SK-N-SH treated with all-trans-retinoic acid at 6 μM for 48 hours (cell line): ENCODE measurements at regions not wholly inside any gene's neighbourhood (a gene's known extent, or its start where the extent isn't known, plus 50 kb on each side); places are given as distances from the start of the nearest gene placed in this dataset.

ENCODE experiments used
- ATAC-seq: fragments of 200-7000 bp; cut with Tn5 transposase; 3 replicates; pipeline ENCODE4 v1.9.1; 2020; ENCODE audit warnings: mild to moderate bottlenecking, moderate library complexity
- ARNTL ChIP-seq: fragments of 450-650 bp; formaldehyde crosslinking; IDR thresholded peaks from 2 replicates; pipeline ENCODE4 v1.5.0; 2020; ENCODE audit warnings: low read depth, mild to moderate bottlenecking, moderate library complexity, borderline replicate concordance
- BACH2 ChIP-seq: fragments of 250-450 bp; sonication (Bioruptor Pico); IDR thresholded peaks from 2 replicates; pipeline ENCODE4 v1.9.0; 2021; ENCODE audit warnings: mild to moderate bottlenecking, borderline replicate concordance
- CREB5 ChIP-seq: fragments of 250-450 bp; sonication (Bioruptor Pico); IDR thresholded peaks from 2 replicates; pipeline ENCODE4 v1.5.1; 2020; ENCODE audit warnings: low read depth, mild to moderate bottlenecking, moderate library complexity
- CSDC2 ChIP-seq: fragments of 250-450 bp; sonication (Bioruptor Pico); IDR thresholded peaks from 2 replicates; pipeline ENCODE4 v1.5.0; 2020; ENCODE audit warnings: mild to moderate bottlenecking, moderate library complexity
- CSRNP3 ChIP-seq: fragments of 250-450 bp; sonication (Bioruptor Pico); IDR thresholded peaks from 2 replicates; pipeline ENCODE4 v1.5.1; 2021; ENCODE audit warnings: mild to moderate bottlenecking, moderate library complexity
- ESRRG ChIP-seq: fragments of 250-450 bp; sonication (Bioruptor Pico); IDR thresholded peaks from 2 replicates; pipeline ENCODE4 v1.6.1; 2021; ENCODE audit warnings: mild to moderate bottlenecking
- GLIS3 ChIP-seq: fragments of 250-450 bp; sonication (Bioruptor Pico); IDR thresholded peaks from 2 replicates; pipeline ENCODE4 v1.5.0; 2020; ENCODE audit warnings: mild to moderate bottlenecking, moderate library complexity
- ISL1 ChIP-seq: fragments of 250-450 bp; sonication (Bioruptor Pico); IDR thresholded peaks from 2 replicates; pipeline ENCODE4 v2.1.2; 2022; ENCODE audit warnings: mild to moderate bottlenecking, moderate library complexity
- OSR1 ChIP-seq: fragments of 250-450 bp; sonication (Bioruptor Pico); IDR thresholded peaks from 2 replicates; pipeline ENCODE4 v1.8.0; 2022; ENCODE audit warnings: moderate library complexity, mild to moderate bottlenecking, inconsistent platforms
- PATZ1 ChIP-seq: fragments of 250-450 bp; sonication (Bioruptor Pico); IDR thresholded peaks from 2 replicates; pipeline ENCODE4 v1.8.0; 2020; ENCODE audit warnings: mild to moderate bottlenecking, moderate library complexity, borderline replicate concordance
- POU6F1 ChIP-seq: fragments of 250-450 bp; sonication (Bioruptor Pico); IDR thresholded peaks from 2 replicates; pipeline ENCODE4 v1.8.0; 2021; ENCODE audit warnings: low read depth, mild to moderate bottlenecking, moderate library complexity, borderline replicate concordance
- RARB ChIP-seq: fragments of 250-450 bp; sonication (Bioruptor Pico); IDR thresholded peaks from 2 replicates; pipeline ENCODE4 v1.8.0; 2021; ENCODE audit warnings: mild to moderate bottlenecking, moderate library complexity
- SNAI2 ChIP-seq: fragments of 250-450 bp; sonication (Bioruptor Pico); IDR thresholded peaks from 2 replicates; pipeline ENCODE4 v1.5.0; 2020; ENCODE audit warnings: mild to moderate bottlenecking, moderate library complexity
- TCF4 ChIP-seq: fragments of 250-450 bp; sonication (Bioruptor Pico); IDR thresholded peaks from 2 replicates; pipeline ENCODE4 v1.8.0; 2021; ENCODE audit warnings: mild to moderate bottlenecking, moderate library complexity, borderline replicate concordance
- TOX ChIP-seq: fragments of 250-450 bp; sonication (Bioruptor Pico); IDR thresholded peaks from 2 replicates; pipeline ENCODE4 v1.8.0; 2021; ENCODE audit warnings: mild to moderate bottlenecking, moderate library complexity, borderline replicate concordance
- TSHZ2 ChIP-seq: fragments of 250-450 bp; sonication (Bioruptor Pico); IDR thresholded peaks from 2 replicates; pipeline ENCODE4 v1.5.0; 2020; ENCODE audit warnings: mild to moderate bottlenecking, moderate library complexity
- ZC3H10 ChIP-seq: fragments of 250-450 bp; sonication (Bioruptor Pico); IDR thresholded peaks from 2 replicates; pipeline ENCODE4 v1.5.1; 2021; ENCODE audit warnings: mild to moderate bottlenecking, moderate library complexity
- ZFP3 ChIP-seq: fragments of 250-450 bp; sonication (Bioruptor Pico); IDR thresholded peaks from 2 replicates; pipeline ENCODE4 v1.5.0; 2020; ENCODE audit warnings: mild to moderate bottlenecking, moderate library complexity
- ZFP30 ChIP-seq: fragments of 450-650 bp; formaldehyde crosslinking; IDR thresholded peaks from 2 replicates; pipeline ENCODE4 v1.5.0; 2022; ENCODE audit warnings: mild to moderate bottlenecking, moderate library complexity
- ZNF565 ChIP-seq: fragments of 450-650 bp; formaldehyde crosslinking; conservative IDR thresholded peaks from 2 replicates; pipeline ENCODE4 v1.5.0; 2020; ENCODE audit warnings: low read depth, mild to moderate bottlenecking, moderate library complexity
- ZNF70 ChIP-seq: fragments of 450-650 bp; formaldehyde crosslinking; IDR thresholded peaks from 2 replicates; pipeline ENCODE4 v1.5.0; 2020; ENCODE audit warnings: mild to moderate bottlenecking, moderate library complexity
- ZNF8 ChIP-seq: fragments of 450-650 bp; formaldehyde crosslinking; IDR thresholded peaks from 2 replicates; pipeline ENCODE4 v1.5.0; 2020; ENCODE audit warnings: mild to moderate bottlenecking, moderate library complexity

GRCh38 chr3:40878464-40878905, 320.8 kb upstream of the CTNNB1 start:
- TF ChIP-seq ESRRG (CRISPR knock-in tag) (no peak), SNAI2 (CRISPR knock-in tag) (no peak), ARNTL (CRISPR knock-in tag) (no peak), POU6F1 (CRISPR knock-in tag) (no peak), ZFP30 (CRISPR knock-in tag) (no peak), CREB5 (CRISPR knock-in tag) (no peak), ZNF8 (CRISPR knock-in tag) (no peak), TCF4 (no peak), OSR1 (CRISPR knock-in tag) (no peak), ZNF565 (CRISPR knock-in tag) (no peak), CSDC2 (CRISPR knock-in tag) (no peak), PATZ1 (CRISPR knock-in tag) (no peak), RARB (no peak), ZC3H10 (CRISPR knock-in tag) (no peak), TSHZ2 (CRISPR knock-in tag) (no peak), CSRNP3 (CRISPR knock-in tag) (no peak), ZFP3 (CRISPR knock-in tag) (no peak), BACH2 (CRISPR knock-in tag) (no peak), TOX (CRISPR knock-in tag) (no peak), GLIS3 (CRISPR knock-in tag) (no peak)
- ATAC-seq: no peak

- ATAC-seq: no peak
- TF ChIP-seq ISL1 (CRISPR knock-in tag): no peak
- no peak for TF ChIP-seq ZNF70 (CRISPR knock-in tag)
- no peak for TF ChIP-seq ARNTL (CRISPR knock-in tag)
- TF ChIP-seq ZFP3 (CRISPR knock-in tag): no peak
- TF ChIP-seq BACH2 (CRISPR knock-in tag): no peak
- no peak for TF ChIP-seq TSHZ2 (CRISPR knock-in tag)
- no peak for TF ChIP-seq ZFP30 (CRISPR knock-in tag)
- no peak for TF ChIP-seq CREB5 (CRISPR knock-in tag)
- no peak for TF ChIP-seq TOX (CRISPR knock-in tag)
- no peak for TF ChIP-seq ZNF565 (CRISPR knock-in tag)
- no peak for TF ChIP-seq CSRNP3 (CRISPR knock-in tag)
- no peak for TF ChIP-seq ZC3H10 (CRISPR knock-in tag)
- no peak for TF ChIP-seq RARB
- TF ChIP-seq PATZ1 (CRISPR knock-in tag): no peak
These were observed 313.9 kb upstream of the CTNNB1 start for GRCh38 chr3:40885430-40885829.
